Epithelial cell of proximal tubule (primary cell): ENCODE measurements at regions not wholly inside any gene's neighbourhood (a gene's known extent, or its start where the extent isn't known, plus 50 kb on each side); places are given as distances from the start of the nearest gene placed in this dataset.
A peak's percentile ranks its signal among the peaks of the same experiment; 100 is the strongest.

Experiments
- DNase-seq: peaks from one replicate; pipeline ENCODE4 v3.0.0-alpha.2; 2011; ENCODE audit warnings: low read depth
- H3K4me3 ChIP-seq: 2 replicates; pipeline ENCODE4 v1.5.1; 2011; ENCODE audit warnings: low read depth, mild to moderate bottlenecking, low read length
- CTCF ChIP-seq: conservative IDR thresholded peaks from 2 replicates; pipeline ENCODE4 v1.5.1; 2012; ENCODE audit warnings: low read depth, mild to moderate bottlenecking, low read length

GRCh38 chr4:156593464-156593863 lies 378.1 kb downstream of the PDGFC start:
- H3K4me3 ChIP-seq, result no peak overlapping the region
- no peak for DNase-seq
- TF ChIP-seq CTCF, result no peak

GRCh38 chr4:156591679-156592078 lies 379.9 kb downstream of the PDGFC start:
- TF ChIP-seq CTCF, result no peak
- DNase-seq, result no peak
- no peak overlapping the region for H3K4me3 ChIP-seq

GRCh38 chr4:156584100-156584499 lies 387.5 kb downstream of the PDGFC start:
- DNase-seq, result no peak
- TF ChIP-seq CTCF, result no peak
- no peak overlapping the region for H3K4me3 ChIP-seq

GRCh38 chr4:156583265-156583664 lies 388.3 kb downstream of the PDGFC start:
- DNase-seq, result no peak
- no peak for TF ChIP-seq CTCF
- no peak overlapping the region for H3K4me3 ChIP-seq

GRCh38 chr4:156581282-156582063 lies 390.1 kb downstream of the PDGFC start:
- TF ChIP-seq CTCF, result no peak
- no peak for DNase-seq
- peak overlapping the region; percentile 12 for H3K4me3 ChIP-seq

- no peak for DNase-seq
- no peak overlapping the region for H3K4me3 ChIP-seq
- TF ChIP-seq CTCF, result no peak
These were observed 392.9 kb downstream of the PDGFC start for GRCh38 chr4:156578713-156579112.

GRCh38 chr4:156578005-156578404 lies 393.6 kb downstream of the PDGFC start:
- DNase-seq, result no peak
- no peak for TF ChIP-seq CTCF
- no peak overlapping the region for H3K4me3 ChIP-seq
